ENCODE measurements at regions not wholly inside any gene's neighbourhood (a gene's known extent, or its start where the extent isn't known, plus 50 kb on each side); places are given as distances from the start of the nearest gene placed in this dataset.
A peak's percentile ranks its signal among the peaks of the same experiment; 100 is the strongest.

DNA sequence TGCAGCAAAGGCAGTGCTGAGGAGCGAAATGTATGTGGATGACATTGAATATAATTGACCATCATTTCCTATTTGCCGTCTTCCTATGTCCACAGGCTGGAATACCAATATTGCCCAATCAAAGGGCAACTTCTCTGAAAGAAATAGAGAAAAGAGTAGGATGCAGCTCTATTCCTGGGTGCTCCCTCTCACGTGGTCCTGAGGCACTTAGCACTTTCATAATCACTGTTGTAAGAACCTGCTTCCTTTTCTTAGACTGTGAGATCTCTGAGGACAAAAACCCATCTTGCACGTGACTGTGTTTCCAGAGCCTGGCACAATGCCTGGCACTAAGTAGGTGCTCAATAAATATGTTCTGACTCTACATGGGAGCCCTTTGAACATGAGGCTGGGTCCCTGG, 122.7 kb upstream of the CPM start:
- peaks cover 0 to 2% (median 0%) of the 10 kb centered on the region in 4 donors for H3K4me1 Mint-ChIP-seq
- ATAC-seq (no peak), DNase-seq (no peak)
- H3K27ac Mint-ChIP-seq, result no peak overlapping the region
- H3K4me3 Mint-ChIP-seq, result no peak overlapping the region
- no peaks in the 10 kb centered on the region for H3K36me3 Mint-ChIP-seq
- POLR2A ChIA-PET, result no interaction called here
- H3K9me3 Mint-ChIP-seq, result peaks cover 0 to 6% (median 0%) of the 10 kb centered on the region in 9 donors
- H3K27me3 Mint-ChIP-seq, result peaks cover 2 to 14% (median 7%) of the 10 kb centered on the region in 5 donors

DNA sequence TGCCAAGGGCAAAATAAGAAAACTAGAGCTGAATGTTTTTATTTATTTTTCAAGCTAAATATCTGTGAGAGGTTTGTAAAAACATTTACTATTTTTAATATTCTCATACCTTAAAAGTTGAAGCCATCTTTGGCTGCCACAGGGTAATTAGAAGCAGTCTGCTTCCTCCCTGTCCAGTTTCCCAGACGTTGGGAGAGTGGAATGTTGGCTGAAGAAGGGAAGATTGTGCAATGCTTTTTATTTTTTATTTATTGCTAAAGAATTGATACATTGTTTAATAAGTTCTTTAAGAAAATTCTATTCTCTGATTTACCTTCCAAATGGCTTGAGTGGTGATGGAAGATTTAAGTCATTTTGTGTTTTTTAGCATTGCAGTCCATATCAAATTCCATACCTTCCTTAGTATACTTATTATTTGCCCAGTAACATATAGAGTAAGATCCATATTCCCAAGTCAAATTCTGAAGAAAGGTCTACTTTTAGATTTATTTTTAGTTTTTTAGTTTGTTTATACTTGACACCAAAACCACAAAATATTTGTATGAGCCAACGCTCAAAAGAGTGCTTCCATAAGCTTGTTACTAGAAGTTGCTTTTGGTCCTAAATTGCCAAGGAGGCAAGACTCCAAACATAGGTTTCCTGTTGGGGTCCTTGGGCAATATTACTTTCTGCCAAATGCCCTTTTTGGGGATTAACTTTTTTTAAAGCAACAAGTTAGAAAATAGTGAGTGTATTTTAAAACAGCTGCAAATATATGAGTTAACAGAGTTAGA, 124.0 kb upstream of the CPM start:
- Mint-ChIP-seq H3K27ac (no peak overlapping the region), H3K27me3 (peaks cover 0 to 9% (median 2%) of the 10 kb centered on the region in 5 donors), H3K4me1 (peaks cover 0 to 2% (median 0%) of the 10 kb centered on the region in 4 donors), H3K9me3 (no peaks in the 10 kb centered on the region), H3K36me3 (no peaks in the 10 kb centered on the region), H3K4me3 (no peak overlapping the region)
- POLR2A ChIA-PET, result interaction anchor here (0.7 kb wide), 1 partner anchor 12 kb away, joined by 3 read pairs; no protein-coding TSS in a partner anchor
- ATAC-seq, result no peak
- DNase-seq, result no peak

DNA sequence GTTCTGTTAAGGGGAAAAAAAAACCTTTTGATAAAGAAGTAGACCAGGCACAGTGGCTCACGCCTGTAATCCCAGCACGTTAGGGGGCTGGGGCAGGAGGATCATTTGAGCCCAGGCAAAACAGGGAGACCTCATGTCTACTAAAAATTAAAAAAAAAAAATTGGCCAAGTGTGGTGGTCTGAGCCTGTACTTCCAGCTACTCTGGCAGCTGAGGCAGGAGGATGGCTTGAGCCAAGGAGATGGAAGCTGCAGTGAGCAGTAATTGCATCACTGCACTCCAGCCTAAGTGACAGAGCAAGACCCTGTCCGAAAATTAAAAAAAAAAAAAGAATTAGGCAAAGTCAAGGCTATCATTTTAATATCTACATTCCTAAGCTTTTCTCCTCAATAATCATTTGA, 124.8 kb upstream of the CPM start:
- POLR2A ChIA-PET, result interaction anchor here (0.7 kb wide), 1 partner anchor 11 kb away, joined by 3 read pairs; no protein-coding TSS in a partner anchor
- Mint-ChIP-seq H3K27ac (no peak overlapping the region), H3K4me3 (no peak overlapping the region), H3K27me3 (peaks cover 0 to 9% (median 2%) of the 10 kb centered on the region in 5 donors), H3K9me3 (no peaks in the 10 kb centered on the region), H3K36me3 (no peaks in the 10 kb centered on the region), H3K4me1 (peaks cover 0 to 2% (median 0%) of the 10 kb centered on the region in 4 donors)
- DNase-seq (no peak), ATAC-seq (no peak)

DNA sequence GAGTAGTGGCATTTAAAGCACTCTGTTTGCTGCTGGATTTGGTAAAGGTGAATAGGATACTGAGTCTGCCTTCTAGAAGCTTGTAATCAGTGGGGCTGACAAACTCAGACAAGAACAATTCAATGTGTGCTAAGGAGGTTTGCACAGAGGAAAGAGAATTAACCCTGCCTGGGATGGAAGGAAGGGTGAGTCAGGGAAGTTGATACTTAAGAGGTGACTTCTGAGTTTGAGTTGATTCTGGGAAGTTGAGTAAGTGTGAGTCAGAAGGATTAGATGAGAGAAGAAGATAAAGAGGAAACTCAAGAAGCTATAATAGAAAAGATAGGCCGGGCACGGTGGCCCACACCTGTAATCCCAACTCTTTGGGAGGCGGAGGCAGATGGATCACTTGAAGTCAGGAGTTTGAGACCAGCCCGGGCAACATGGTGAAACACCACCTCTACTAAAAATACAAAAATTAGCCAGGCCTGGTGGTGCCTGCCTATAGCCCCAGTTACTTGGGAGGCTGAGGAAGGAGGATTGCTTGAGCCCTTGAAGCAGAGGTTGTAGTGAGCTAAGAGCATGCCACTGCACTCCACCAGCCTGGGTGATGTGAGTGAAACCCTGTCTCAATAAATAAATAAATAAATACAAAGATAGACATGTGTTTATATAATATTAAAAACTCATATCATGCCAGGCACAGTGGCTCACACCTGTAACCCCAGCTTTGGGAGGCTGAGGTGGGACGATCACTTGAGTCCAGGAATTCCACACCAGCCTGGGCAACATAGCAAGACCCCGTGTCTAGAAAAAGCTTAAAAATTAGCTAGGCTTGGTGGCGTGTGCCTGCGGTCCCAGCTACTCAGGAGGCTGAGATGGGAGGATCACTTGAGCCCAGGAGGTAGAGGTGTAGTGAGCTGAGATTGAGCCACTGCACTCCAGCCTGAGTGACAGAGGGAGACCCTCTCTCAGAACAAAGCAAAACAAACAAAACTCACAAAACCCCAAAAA, 126.8 kb upstream of the CPM start:
- H3K4me1 Mint-ChIP-seq, result peaks cover 0 to 2% (median 0%) of the 10 kb centered on the region in 4 donors
- H3K9me3 Mint-ChIP-seq, result no peaks in the 10 kb centered on the region
- no peak overlapping the region for H3K27ac Mint-ChIP-seq
- POLR2A ChIA-PET, result no interaction called here
- H3K27me3 Mint-ChIP-seq, result peaks cover 0 to 4% (median 0%) of the 10 kb centered on the region in 5 donors
- ATAC-seq, result no peak
- H3K36me3 Mint-ChIP-seq, result no peaks in the 10 kb centered on the region
- no peak for DNase-seq
- no peak overlapping the region for H3K4me3 Mint-ChIP-seq

GRCh38 chr12:69061574-69061973, 128.6 kb upstream of the CPM start:
- Mint-ChIP-seq H3K27me3 (peaks cover 0 to 2% (median 0%) of the 10 kb centered on the region in 5 donors), H3K4me1 (peaks cover 0 to 2% (median 0%) of the 10 kb centered on the region in 4 donors), H3K4me3 (no peak overlapping the region), H3K27ac (no peak overlapping the region), H3K9me3 (no peaks in the 10 kb centered on the region), H3K36me3 (no peaks in the 10 kb centered on the region)
- POLR2A ChIA-PET, result no interaction called here
- DNase-seq (no peak), ATAC-seq (no peak)

GRCh38 chr12:69062621-69063237, 129.8 kb upstream of the CPM start:
- no peaks in the 10 kb centered on the region for H3K9me3 Mint-ChIP-seq
- no peak overlapping the region for H3K4me3 Mint-ChIP-seq
- peaks cover 0 to 2% (median 0%) of the 10 kb centered on the region in 5 donors for H3K27me3 Mint-ChIP-seq
- POLR2A ChIA-PET, result no interaction called here
- ATAC-seq, result no peak
- H3K4me1 Mint-ChIP-seq, result peaks cover 0 to 2% (median 0%) of the 10 kb centered on the region in 4 donors
- no peaks in the 10 kb centered on the region for H3K36me3 Mint-ChIP-seq
- DNase-seq, result no peak
- H3K27ac Mint-ChIP-seq, result peak overlapping the region in 1 of 10 donors; percentile 20

DNA sequence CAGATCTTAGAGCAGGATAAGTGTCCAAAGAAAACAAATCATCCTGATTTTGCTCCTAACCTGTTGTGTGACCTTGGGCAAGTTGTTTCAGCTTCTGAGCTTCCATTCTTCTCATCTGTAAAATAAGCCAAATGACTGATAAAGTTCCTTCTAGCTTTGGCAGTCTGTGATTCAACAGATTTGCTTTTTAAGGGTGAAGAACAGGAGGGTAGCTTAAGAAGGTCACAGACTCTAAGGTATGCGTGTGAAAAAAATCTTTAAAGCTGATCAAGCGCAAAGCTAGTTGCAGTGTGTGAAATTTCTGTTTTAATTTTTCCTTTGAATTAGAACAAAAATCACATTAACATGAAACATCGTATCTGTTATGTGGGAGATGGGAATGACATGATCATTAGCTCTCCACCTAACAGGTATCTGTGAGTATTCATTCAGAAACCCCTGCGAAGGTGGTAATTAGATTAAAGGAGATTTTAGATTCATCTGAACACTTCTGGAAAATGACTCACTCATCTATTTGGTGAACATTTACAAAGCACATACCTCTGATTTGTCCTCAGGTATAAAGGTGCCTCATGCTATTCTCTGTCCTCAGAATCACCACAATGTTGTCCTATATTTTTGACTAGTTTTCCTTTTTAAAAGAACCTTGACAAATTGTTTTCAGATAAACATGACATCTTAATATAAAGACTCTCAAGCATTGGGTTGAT, 131.9 kb upstream of the CPM start:
- no peaks in the 10 kb centered on the region for H3K9me3 Mint-ChIP-seq
- DNase-seq (no peak), ATAC-seq (no peak)
- peaks cover 0 to 2% (median 0%) of the 10 kb centered on the region in 5 donors for H3K27me3 Mint-ChIP-seq
- no peaks in the 10 kb centered on the region for H3K4me1 Mint-ChIP-seq
- H3K4me3 Mint-ChIP-seq, result no peak overlapping the region
- POLR2A ChIA-PET, result no interaction called here
- H3K36me3 Mint-ChIP-seq, result no peaks in the 10 kb centered on the region
- H3K27ac Mint-ChIP-seq, result no peak overlapping the region

DNA sequence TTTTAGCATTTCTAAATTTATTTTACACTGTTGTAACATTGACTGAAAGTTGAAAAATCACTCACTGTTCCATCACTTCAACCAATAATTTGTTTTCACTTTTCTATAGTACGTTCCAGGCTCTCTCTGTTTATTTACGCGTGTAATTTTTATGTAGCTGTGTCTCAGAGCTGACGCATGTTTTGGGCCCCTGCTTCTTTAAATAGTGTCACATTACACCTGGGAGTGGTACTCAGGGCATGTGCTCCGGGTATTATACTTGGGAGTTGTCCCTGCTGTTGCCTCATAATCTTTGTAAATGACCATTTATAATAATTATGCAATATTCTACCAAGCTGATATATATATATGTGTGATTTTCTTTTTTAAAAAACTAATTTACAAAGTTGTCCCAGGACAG, 132.8 kb upstream of the CPM start:
- ATAC-seq (no peak), DNase-seq (no peak)
- Mint-ChIP-seq H3K27ac (no peak overlapping the region), H3K4me1 (no peaks in the 10 kb centered on the region), H3K27me3 (peaks cover 0 to 2% (median 0%) of the 10 kb centered on the region in 5 donors), H3K36me3 (no peaks in the 10 kb centered on the region), H3K9me3 (no peaks in the 10 kb centered on the region), H3K4me3 (no peak overlapping the region)
- POLR2A ChIA-PET, result no interaction called here

GRCh38 chr12:69066492-69067373, 133.8 kb upstream of the CPM start:
- no peak overlapping the region for H3K27ac Mint-ChIP-seq
- H3K4me3 Mint-ChIP-seq, result no peak overlapping the region
- POLR2A ChIA-PET, result no interaction called here
- no peak for ATAC-seq
- no peaks in the 10 kb centered on the region for H3K36me3 Mint-ChIP-seq
- no peaks in the 10 kb centered on the region for H3K4me1 Mint-ChIP-seq
- peaks cover 0 to 2% (median 0%) of the 10 kb centered on the region in 5 donors for H3K27me3 Mint-ChIP-seq
- no peaks in the 10 kb centered on the region for H3K9me3 Mint-ChIP-seq
- DNase-seq, result no peak

- Mint-ChIP-seq H3K36me3 (no peaks in the 10 kb centered on the region), H3K27me3 (peaks cover 2 to 4% (median 3%) of the 10 kb centered on the region in 5 donors), H3K9me3 (no peaks in the 10 kb centered on the region), H3K27ac (no peak overlapping the region), H3K4me3 (no peak overlapping the region), H3K4me1 (no peaks in the 10 kb centered on the region)
- ATAC-seq, result no peak
- POLR2A ChIA-PET, result interaction anchor here (0.7 kb wide), 1 partner anchor 35 kb away, joined by 4 read pairs; no protein-coding TSS in a partner anchor
- no peak for DNase-seq
Measured at GRCh38 chr12:69067713-69068112, 134.7 kb upstream of the CPM start.

DNA sequence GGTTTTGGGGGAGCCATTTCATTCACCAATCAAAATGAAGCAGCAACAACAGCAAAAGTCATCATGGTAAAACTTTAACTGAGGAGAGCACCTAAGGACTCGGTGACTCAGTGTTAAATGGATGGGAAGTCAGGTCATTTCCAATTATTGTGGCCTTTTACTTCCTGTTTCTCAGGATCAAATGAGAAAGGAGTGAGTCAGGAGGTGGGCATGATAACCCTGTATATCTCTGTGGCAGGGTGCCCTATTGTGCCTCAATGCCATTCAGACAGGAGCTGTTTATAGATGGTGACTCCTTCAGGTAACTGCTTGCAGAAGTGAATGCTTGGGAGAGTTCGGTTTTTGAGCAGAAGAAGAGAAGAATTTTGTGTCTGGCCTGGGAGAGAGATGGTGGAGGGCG, 135.5 kb upstream of the CPM start:
- DNase-seq (no peak), ATAC-seq (no peak)
- Mint-ChIP-seq H3K9me3 (no peaks in the 10 kb centered on the region), H3K36me3 (no peaks in the 10 kb centered on the region), H3K4me1 (no peaks in the 10 kb centered on the region), H3K27me3 (peaks cover 2 to 12% (median 5%) of the 10 kb centered on the region in 5 donors), H3K4me3 (no peak overlapping the region), H3K27ac (peak overlapping the region in 1 of 10 donors; percentile 74)
- POLR2A ChIA-PET, result no interaction called here
